GM12878 (cell line): ENCODE measurements at regions not wholly inside any gene's neighbourhood (a gene's known extent, or its start where the extent isn't known, plus 50 kb on each side); places are given as distances from the start of the nearest gene placed in this dataset.

Source experiments
- ATAC-seq: fragments of 200-7000 bp; cut with Tn5 transposase; 3 replicates; pipeline ENCODE4 v1.9.1; 2020; ENCODE audit warnings: mild to moderate bottlenecking, moderate library complexity
- BruUV-seq: library from RNA; stranded (reverse); fragments of 400-500 nt; replicated peaks from 2 replicates; lab custom pipeline; 2021; lab: Mats Ljungman, UMichigan
- CTCF ChIA-PET: fragments of 300-600 bp; sonication (Branson Sonifier 250); formaldehyde crosslinking; extraction: SDS; loops from one replicate; lab custom pipeline; 2021; ENCODE audit warnings: inconsistent platforms; lab: Yijun Ruan, JAX
- POLR2A ChIA-PET: fragments of 350-600 bp; formaldehyde crosslinking; extraction: SDS; loops from one replicate; lab custom pipeline; 2021; ENCODE audit warnings: inconsistent platforms; lab: Charles Lee
- RAD21 ChIA-PET: fragments of 300-600 bp; sonication (Branson Sonifier 250); formaldehyde crosslinking; loops from one replicate; lab custom pipeline; 2023; ENCODE audit warnings: antibody characterized with exemption; ENCODE audit not compliant: unreplicated experiment; lab: Charles Lee
- SMC1A ChIA-PET: fragments of 300-600 bp; sonication (Branson Sonifier 250); formaldehyde crosslinking; loops from one replicate; lab custom pipeline; 2023; ENCODE audit not compliant: unreplicated experiment, uncharacterized antibody; lab: Charles Lee
- DNase-seq: peaks from one replicate; pipeline ENCODE4 v3.0.0-alpha.2; 2011; ENCODE audit warnings: low read depth, low spot score
- FAIRE-seq: peaks from 3 replicates; lab custom pipeline; 2011; peaks lifted over from hg19 to GRCh38; lab: Jason Lieb, UNC
- H2AFZ ChIP-seq: 2 replicates; pipeline ENCODE4 v1.6.0; 2011; ENCODE audit warnings: low read depth, low read length, control low read depth; ENCODE audit not compliant: control insufficient read depth
- H3K27ac ChIP-seq: 2 replicates; pipeline ENCODE4 v1.5.1; 2011; ENCODE audit warnings: control low read depth; ENCODE audit not compliant: control insufficient read depth, insufficient read depth
- H3K27me3 ChIP-seq, 2 experiments: replicated peaks in 1 of 2; 2 replicates each; pipeline versions ENCODE4 v1.6.0 to v1.6.1; 2011; ENCODE audit warnings: low read length in 1 of 2; ENCODE audit not compliant: control insufficient read depth in 2 of 2, insufficient read depth in 2 of 2
- H3K36me3 ChIP-seq, 2 experiments: 2 replicates each; pipeline ENCODE4 v1.5.1; 2011; ENCODE audit warnings: low read length in 1 of 2; ENCODE audit not compliant: control insufficient read depth in 2 of 2, insufficient read depth in 2 of 2
- H3K4me1 ChIP-seq: 2 replicates; pipeline ENCODE4 v1.6.1; 2011; ENCODE audit warnings: mild to moderate bottlenecking, low read length, moderate library complexity, mixed read lengths; ENCODE audit not compliant: control insufficient read depth, insufficient read depth
- H3K4me2 ChIP-seq: 2 replicates; pipeline ENCODE4 v1.6.0; 2011; ENCODE audit warnings: control low read depth; ENCODE audit not compliant: control insufficient read depth, insufficient read depth
- H3K4me3 ChIP-seq: fragments of 200-600 bp; sonication (generic); 2 replicates; pipeline ENCODE4 v1.5.1; 2016
- H3K79me2 ChIP-seq: 2 replicates; pipeline ENCODE4 v1.6.0; 2011; ENCODE audit warnings: low read length; ENCODE audit not compliant: control insufficient read depth, insufficient read depth
- H3K9ac ChIP-seq: 2 replicates; pipeline ENCODE4 v1.8.0; 2011; ENCODE audit warnings: low read length, control low read depth, mixed read lengths; ENCODE audit not compliant: control insufficient read depth, insufficient read depth
- H3K9me3 ChIP-seq: replicated peaks from 3 replicates; pipeline ENCODE4 v1.5.1; 2011; ENCODE audit warnings: mild to moderate bottlenecking, low read length; ENCODE audit not compliant: control insufficient read depth, insufficient read depth
- H4K20me1 ChIP-seq: 2 replicates; pipeline ENCODE4 v1.6.0; 2011; ENCODE audit not compliant: control insufficient read depth, insufficient read depth
- ATF7 ChIP-seq: fragments of 450-650 bp; IDR thresholded peaks from 2 replicates; pipeline ENCODE4 v1.6.1; 2016; ENCODE audit warnings: low read depth, mild to moderate bottlenecking
- CUX1 ChIP-seq: IDR thresholded peaks from 2 replicates; pipeline ENCODE4 v1.6.1; 2012; ENCODE audit warnings: improper control_type of control experiment, low read depth, low read length; ENCODE audit not compliant: insufficient replicate concordance
- E2F4 ChIP-seq: IDR thresholded peaks from 2 replicates; pipeline ENCODE4 v1.6.1; 2012; ENCODE audit warnings: low read depth, low read length, improper control_type of control experiment
- E2F8 ChIP-seq: fragments of 450-650 bp; IDR thresholded peaks from 2 replicates; pipeline ENCODE4 v1.6.1; 2018; ENCODE audit warnings: mild to moderate bottlenecking, low read depth, moderate library complexity; ENCODE audit not compliant: partially characterized antibody
- MTA3 ChIP-seq: IDR thresholded peaks from 2 replicates; pipeline ENCODE4 v1.6.1; 2012; ENCODE audit warnings: low read length, inconsistent platforms, borderline replicate concordance
- PML ChIP-seq: IDR thresholded peaks from 2 replicates; pipeline ENCODE4 v1.6.1; 2012; ENCODE audit warnings: low read length, inconsistent platforms
- RCOR1 ChIP-seq: conservative IDR thresholded peaks from 2 replicates; pipeline ENCODE4 v1.6.1; 2012; ENCODE audit warnings: low read depth, low read length, improper control_type of control experiment
- REST ChIP-seq: IDR thresholded peaks from 2 replicates; pipeline ENCODE4 v1.6.1; 2012; ENCODE audit warnings: mild to moderate bottlenecking, low read depth, low read length
- YBX1 ChIP-seq: fragments of 450-650 bp; IDR thresholded peaks from 2 replicates; pipeline ENCODE4 v1.6.1; 2016; ENCODE audit warnings: antibody characterized with exemption
- WGBS: methylation state at CpG from one replicate; pipeline ENCODE4 v1.1.6; 2016; ENCODE audit warnings: low lambda C conversion rate; ENCODE audit not compliant: insufficient replicate concordance, insufficient coverage; ENCODE audit errors: missing lambda C conversion rate; 5-methylcytosine and 5-hydroxymethylcytosine counted together
- in situ Hi-C: fragments of 300-500 bp; cut with MboI; formaldehyde crosslinking; loops from 9 replicates; pipeline ENCODE4 v1.14.3; 2018; ENCODE audit warnings: mixed read lengths
- intact Hi-C: fragments of 100-400 bp; cut with micrococcal nuclease; formaldehyde crosslinking; loops from one replicate; pipeline ENCODE4 v1.14.2; 2022; ENCODE audit not compliant: unreplicated experiment
- TF ChIP-seq, protein P1 (sequence below): fragments of 450-650 bp; IDR thresholded peaks from 2 replicates; pipeline ENCODE4 v1.6.1; 2017; ENCODE audit warnings: mild to moderate bottlenecking

GRCh38 chr16:54538276-54538675 is 251.7 kb upstream of the IRX3 start:
- Histone ChIP-seq H3K4me3 (no peak overlapping the region), H3K9me3 (no peaks in the 10 kb centered on the region), H2AFZ (no peak overlapping the region), H3K9ac (no peak overlapping the region), H3K4me1 (no peaks in the 10 kb centered on the region), H4K20me1 (no peaks in the 10 kb centered on the region), H3K27me3 (no peaks in the 10 kb centered on the region), H3K79me2 (no peaks in the 10 kb centered on the region), H3K4me2 (no peak overlapping the region), H3K27ac (no peak overlapping the region), H3K36me3 (no peaks in the 10 kb centered on the region)
- POLR2A ChIA-PET, result no interaction called here
- ATAC-seq, result no peak
- intact Hi-C loops (no loop called here), in situ Hi-C loops (no loop called here)
- CTCF ChIA-PET, result interaction anchor here (0.5 kb wide), 1 partner anchor 650 kb away, joined by 3 read pairs; no protein-coding TSS in a partner anchor
- RAD21 ChIA-PET, result no interaction called here
- SMC1A ChIA-PET, result no interaction called here
- 40% methylated on average over 3 of the region's 3 CpGs for WGBS
- no TSS peak for BruUV-seq
- no peak for FAIRE-seq
- no peak for DNase-seq
- TF ChIP-seq RCOR1 (no peak), REST (no peak), CUX1 (no peak), ATF7 (no peak), E2F4 (no peak), PML (no peak), YBX1 (no peak), E2F8 (no peak), MTA3 (no peak)
- TF ChIP-seq, protein P1, sequence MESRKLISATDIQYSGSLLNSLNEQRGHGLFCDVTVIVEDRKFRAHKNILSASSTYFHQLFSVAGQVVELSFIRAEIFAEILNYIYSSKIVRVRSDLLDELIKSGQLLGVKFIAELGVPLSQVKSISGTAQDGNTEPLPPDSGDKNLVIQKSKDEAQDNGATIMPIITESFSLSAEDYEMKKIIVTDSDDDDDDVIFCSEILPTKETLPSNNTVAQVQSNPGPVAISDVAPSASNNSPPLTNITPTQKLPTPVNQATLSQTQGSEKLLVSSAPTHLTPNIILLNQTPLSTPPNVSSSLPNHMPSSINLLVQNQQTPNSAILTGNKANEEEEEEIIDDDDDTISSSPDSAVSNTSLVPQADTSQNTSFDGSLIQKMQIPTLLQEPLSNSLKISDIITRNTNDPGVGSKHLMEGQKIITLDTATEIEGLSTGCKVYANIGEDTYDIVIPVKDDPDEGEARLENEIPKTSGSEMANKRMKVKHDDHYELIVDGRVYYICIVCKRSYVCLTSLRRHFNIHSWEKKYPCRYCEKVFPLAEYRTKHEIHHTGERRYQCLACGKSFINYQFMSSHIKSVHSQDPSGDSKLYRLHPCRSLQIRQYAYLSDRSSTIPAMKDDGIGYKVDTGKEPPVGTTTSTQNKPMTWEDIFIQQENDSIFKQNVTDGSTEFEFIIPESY, result no peak
